GM18861 (cell line): ENCODE measurements at regions not wholly inside any gene's neighbourhood (a gene's known extent, or its start where the extent isn't known, plus 50 kb on each side); places are given as distances from the start of the nearest gene placed in this dataset.
A peak's percentile ranks its signal among the peaks of the same experiment; 100 is the strongest.

Experiments used
- ATAC-seq: cut with Tn5 transposase; IDR thresholded peaks from one replicate; pipeline ENCODE4 v1.9.1; 2021; ENCODE audit not compliant: unreplicated experiment

GRCh38 chr3:36257158-36257852 lies 123.0 kb upstream of the STAC start:
- no peak for ATAC-seq

GRCh38 chr3:36258421-36258820 lies 121.9 kb upstream of the STAC start:
- no peak for ATAC-seq

- no peak for ATAC-seq
Observed at GRCh38 chr3:36259580-36259979, 120.7 kb upstream of the STAC start.

DNA sequence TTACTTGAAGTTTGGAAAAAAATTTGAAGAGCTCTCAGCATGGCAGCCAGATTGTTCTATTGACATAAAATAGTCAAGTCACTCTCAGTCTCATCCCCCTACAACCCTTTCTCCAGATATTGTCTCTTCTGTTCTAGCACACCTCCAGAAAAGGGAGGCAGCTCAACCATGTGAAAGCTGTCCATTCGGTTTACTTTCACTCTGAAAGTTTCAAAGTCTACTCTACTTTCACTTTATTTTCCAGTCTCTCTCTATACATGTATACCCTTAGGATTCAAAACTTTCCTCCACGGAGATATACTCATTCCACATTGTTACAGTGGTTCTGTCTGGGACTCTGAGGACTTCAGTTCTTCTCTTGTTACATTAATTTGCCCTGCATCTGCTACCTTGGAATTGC lies 111.0 kb upstream of the STAC start:
- no peak for ATAC-seq

DNA sequence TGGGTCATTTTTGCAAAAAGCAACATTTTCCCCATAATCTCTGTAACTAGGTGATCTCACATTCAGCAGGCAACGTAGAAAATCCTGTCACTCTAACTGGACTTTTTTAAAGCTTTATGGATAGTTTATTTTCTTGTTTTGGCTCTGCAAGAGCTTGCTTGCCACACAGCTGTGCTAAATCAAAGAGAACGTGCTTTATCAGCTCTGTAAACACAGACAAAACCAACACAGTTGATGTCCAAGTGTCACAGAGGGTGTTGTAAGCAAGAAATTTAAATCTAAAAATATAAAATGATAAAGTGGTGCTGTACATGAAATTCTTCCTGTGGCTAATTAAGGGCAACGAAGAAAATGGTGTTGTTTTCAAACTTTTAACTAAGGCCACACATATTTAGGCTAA lies 97.5 kb upstream of the STAC start:
- ATAC-seq: no peak

GRCh38 chr3:36295296-36295695 lies 85.0 kb upstream of the STAC start:
- no peak for ATAC-seq

- no peak for ATAC-seq
Observed at GRCh38 chr3:36297195-36297594, 83.1 kb upstream of the STAC start.

DNA sequence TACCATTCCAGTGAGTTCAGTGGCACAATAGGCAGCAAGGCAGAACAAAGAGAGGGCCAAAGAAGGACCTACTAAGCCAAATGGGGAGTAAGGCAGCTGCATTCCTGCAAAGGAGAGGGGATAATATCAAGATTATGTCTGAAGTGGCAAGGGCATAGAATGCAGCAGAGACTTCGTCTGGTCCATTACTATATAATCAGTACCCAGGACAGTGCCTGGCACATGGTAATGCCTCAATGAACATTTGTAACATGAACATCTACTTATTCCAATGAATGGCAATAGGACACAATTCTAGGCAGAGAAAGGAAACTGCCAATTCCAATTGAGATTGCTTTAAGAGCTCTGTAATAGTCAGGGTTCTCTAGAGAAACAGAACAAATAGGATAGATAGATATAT lies 82.1 kb upstream of the STAC start:
- no peak for ATAC-seq

- no peak for ATAC-seq
Observed at GRCh38 chr3:36302158-36302509, 78.2 kb upstream of the STAC start.

GRCh38 chr3:36302626-36303025 lies 77.7 kb upstream of the STAC start:
- no peak for ATAC-seq

DNA sequence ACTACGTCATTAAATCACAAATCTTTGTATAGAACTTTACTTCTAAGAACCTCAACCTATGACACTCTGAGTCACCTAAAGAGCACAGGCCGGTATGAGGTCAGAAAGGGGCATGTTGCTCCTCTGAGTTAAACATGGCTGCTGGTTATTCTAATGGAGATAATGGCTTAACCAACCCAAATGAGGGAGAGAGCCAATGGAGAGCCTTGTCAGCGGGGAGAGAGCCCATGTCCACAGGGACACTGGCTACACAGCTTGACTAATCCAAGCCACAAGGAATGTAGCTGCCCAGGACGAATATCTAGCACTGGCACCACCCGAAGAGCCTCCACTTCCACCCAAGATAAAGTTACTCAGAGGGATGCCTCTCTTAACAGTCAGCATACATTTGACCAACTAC lies 77.0 kb upstream of the STAC start:
- ATAC-seq: no peak

GRCh38 chr3:36305929-36306520 lies 74.3 kb upstream of the STAC start:
- no peak for ATAC-seq

DNA sequence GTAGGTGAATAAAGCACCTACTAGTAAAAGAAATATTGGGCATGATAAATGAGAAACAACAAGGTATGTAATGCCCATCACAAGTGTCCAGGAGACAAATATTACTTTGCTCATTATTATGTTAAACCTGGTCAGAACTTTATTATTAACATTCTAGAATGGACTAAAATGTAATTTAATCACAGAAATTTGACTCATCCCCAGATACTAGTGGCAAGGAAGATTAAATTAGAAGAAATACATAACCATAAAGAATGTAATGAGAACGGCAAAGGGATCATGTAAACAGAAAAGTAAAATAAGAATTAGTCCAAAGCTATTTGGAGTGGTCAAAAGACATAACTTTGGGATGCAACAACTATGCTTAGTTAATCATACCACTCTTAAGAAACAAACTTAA lies 71.2 kb upstream of the STAC start:
- ATAC-seq: no peak

GRCh38 chr3:36312351-36312750 lies 68.0 kb upstream of the STAC start:
- ATAC-seq: no peak

- peak; percentile 52 for ATAC-seq
Observed at GRCh38 chr3:36317915-36318314, 62.4 kb upstream of the STAC start.

- no peak for ATAC-seq
Observed at GRCh38 chr3:36318621-36319200, 61.6 kb upstream of the STAC start.

GRCh38 chr3:36319680-36320079 lies 60.6 kb upstream of the STAC start:
- ATAC-seq: no peak
